ENCODE measurements at regions not wholly inside any gene's neighbourhood (a gene's known extent, or its start where the extent isn't known, plus 50 kb on each side); places are given as distances from the start of the nearest gene placed in this dataset.

- no peak for TF ChIP-seq CTCF (IDR thresholded peaks at IDR 0.05)
- no peak for TF ChIP-seq POLR2A (IDR thresholded peaks at IDR 0.05)
- no peak for TF ChIP-seq EP300 (IDR thresholded peaks at IDR 0.05)
- TF ChIP-seq POLR2AphosphoS5 (IDR thresholded peaks at IDR 0.05): no peak
Measured at GRCh38 chr3:181885868-181886630, 174.3 kb downstream of the SOX2 start.

Data from suprapubic skin (tissue), 4 donors.